Trophoblast cell (in vitro differentiated cells and primary cell): ENCODE measurements at regions not wholly inside any gene's neighbourhood (a gene's known extent, or its start where the extent isn't known, plus 50 kb on each side); places are given as distances from the start of the nearest gene placed in this dataset.
A peak's percentile ranks its signal among the peaks of the same experiment; 100 is the strongest.
"Not testable (repeated sequence)": the region's sequence is repeated elsewhere in the genome, so short reads cannot be mapped to it uniquely, and the experiment has no call there.

ENCODE experiments used
- DNase-seq, 2 donors: peaks; one replicate each; pipeline ENCODE4 v3.0.0-alpha.2; 2016
- H2AFZ ChIP-seq: 2 replicates; pipeline ENCODE4 v1.6.1; 2013; ENCODE audit warnings: low read length, moderate library complexity, mild to moderate bottlenecking; ENCODE audit not compliant: insufficient read depth, poor library complexity
- H2AK5ac ChIP-seq: 2 replicates; pipeline ENCODE4 v1.6.1; 2013; ENCODE audit warnings: mild to moderate bottlenecking, low read length
- H2BK120ac ChIP-seq: 2 replicates; pipeline ENCODE4 v1.6.1; 2013; ENCODE audit warnings: low read length, mild to moderate bottlenecking, moderate library complexity; ENCODE audit not compliant: insufficient read depth, poor library complexity
- H2BK12ac ChIP-seq: 2 replicates; pipeline ENCODE4 v1.6.1; 2013; ENCODE audit warnings: mild to moderate bottlenecking, low read length, moderate library complexity
- H2BK5ac ChIP-seq: 2 replicates; pipeline ENCODE4 v1.6.1; 2013; ENCODE audit warnings: low read length, low read depth, moderate library complexity, mild to moderate bottlenecking; ENCODE audit not compliant: poor library complexity
- H3K14ac ChIP-seq: 2 replicates; pipeline ENCODE4 v1.6.1; 2013; ENCODE audit warnings: mild to moderate bottlenecking, low read length
- H3K18ac ChIP-seq: 2 replicates; pipeline ENCODE4 v1.6.1; 2013; ENCODE audit warnings: mild to moderate bottlenecking, low read length
- H3K23ac ChIP-seq: 2 replicates; pipeline ENCODE4 v1.6.1; 2013; ENCODE audit warnings: low read length
- H3K27ac ChIP-seq: 2 replicates; pipeline ENCODE4 v1.5.1; 2013; ENCODE audit warnings: low read depth, mild to moderate bottlenecking, inconsistent platforms, low read length, moderate library complexity
- H3K27me3 ChIP-seq: 2 replicates; pipeline ENCODE4 v1.6.1; 2013; ENCODE audit warnings: inconsistent platforms, mild to moderate bottlenecking, low read length, moderate library complexity; ENCODE audit not compliant: insufficient read depth
- H3K36me3 ChIP-seq, 2 experiments: 1 replicate in 1 of 2; 2 replicates in 1 of 2; pipeline ENCODE4 v1.6.1; 2013; ENCODE audit warnings: low read length in 2 of 2, mild to moderate bottlenecking in 2 of 2, moderate library complexity in 1 of 2; ENCODE audit not compliant: insufficient read depth in 2 of 2, control insufficient read depth in 1 of 2
- H3K4ac ChIP-seq: 2 replicates; pipeline ENCODE4 v1.6.1; 2013; ENCODE audit warnings: low read depth, mild to moderate bottlenecking, low read length, moderate library complexity
- H3K4me1 ChIP-seq, 2 experiments: 1 replicate in 1 of 2; 2 replicates in 1 of 2; pipeline ENCODE4 v1.6.1; 2013; ENCODE audit warnings: low read length in 2 of 2, mild to moderate bottlenecking in 2 of 2, moderate library complexity in 1 of 2; ENCODE audit not compliant: insufficient read depth in 2 of 2, control insufficient read depth in 1 of 2
- H3K4me2 ChIP-seq: 2 replicates; pipeline ENCODE4 v1.6.1; 2013; ENCODE audit warnings: inconsistent platforms, mild to moderate bottlenecking, low read length, moderate library complexity
- H3K4me3 ChIP-seq: 2 replicates; pipeline ENCODE4 v1.5.1; 2013; ENCODE audit warnings: mild to moderate bottlenecking, low read depth, low read length, inconsistent platforms
- H3K79me1 ChIP-seq: one replicate; pipeline ENCODE4 v1.6.1; 2013; ENCODE audit warnings: low read length
- H3K79me2 ChIP-seq: 2 replicates; pipeline ENCODE4 v1.6.1; 2013; ENCODE audit warnings: low read length, mild to moderate bottlenecking; ENCODE audit not compliant: control insufficient read depth, insufficient read depth, poor library complexity
- H3K9ac ChIP-seq: 2 replicates; pipeline ENCODE4 v1.6.1; 2013; ENCODE audit warnings: mild to moderate bottlenecking, low read length
- H3K9me3 ChIP-seq: 2 replicates; pipeline ENCODE4 v1.6.1; 2013; ENCODE audit warnings: low read depth, mild to moderate bottlenecking, control low read depth, inconsistent platforms, low read length; ENCODE audit not compliant: insufficient read depth
- H4K12ac ChIP-seq: 2 replicates; pipeline ENCODE4 v1.6.1; 2013; ENCODE audit warnings: low read depth, mild to moderate bottlenecking, low read length, moderate library complexity
- H4K8ac ChIP-seq: 2 replicates; pipeline ENCODE4 v1.6.1; 2013; ENCODE audit warnings: low read depth, mild to moderate bottlenecking, low read length, moderate library complexity
- H4K91ac ChIP-seq: one replicate; pipeline ENCODE4 v1.6.1; 2013; ENCODE audit warnings: low read depth, mild to moderate bottlenecking, low read length, moderate library complexity
- WGBS: extraction: QIAGEN DNeasy Blood & Tissue Kit; methylation state at CpG from one replicate; pipeline ENCODE4 v1.1.7; 2013; ENCODE audit warnings: missing lambda C conversion rate; ENCODE audit not compliant: insufficient read length, insufficient coverage; ENCODE audit errors: extremely low coverage; 5-methylcytosine and 5-hydroxymethylcytosine counted together

- not testable (repeated sequence) for H3K23ac ChIP-seq, H3K36me3 ChIP-seq, H2BK120ac ChIP-seq, DNase-seq, H3K79me1 ChIP-seq, H4K12ac ChIP-seq, H3K18ac ChIP-seq, H2AK5ac ChIP-seq, H3K4me3 ChIP-seq, H2AFZ ChIP-seq, H3K27ac ChIP-seq, H3K9ac ChIP-seq, H3K27me3 ChIP-seq, H3K4me2 ChIP-seq, H3K9me3 ChIP-seq, H4K8ac ChIP-seq, H3K4me1 ChIP-seq, H2BK5ac ChIP-seq, H4K91ac ChIP-seq, H3K14ac ChIP-seq, H3K4ac ChIP-seq, H2BK12ac ChIP-seq, H3K79me2 ChIP-seq
- WGBS, result no CpG with 5 or more reads among the region's 1 CpG
Observed at GRCh38 chr5:34296759-34297158, 253.7 kb upstream of the C1QTNF3 start.

DNA sequence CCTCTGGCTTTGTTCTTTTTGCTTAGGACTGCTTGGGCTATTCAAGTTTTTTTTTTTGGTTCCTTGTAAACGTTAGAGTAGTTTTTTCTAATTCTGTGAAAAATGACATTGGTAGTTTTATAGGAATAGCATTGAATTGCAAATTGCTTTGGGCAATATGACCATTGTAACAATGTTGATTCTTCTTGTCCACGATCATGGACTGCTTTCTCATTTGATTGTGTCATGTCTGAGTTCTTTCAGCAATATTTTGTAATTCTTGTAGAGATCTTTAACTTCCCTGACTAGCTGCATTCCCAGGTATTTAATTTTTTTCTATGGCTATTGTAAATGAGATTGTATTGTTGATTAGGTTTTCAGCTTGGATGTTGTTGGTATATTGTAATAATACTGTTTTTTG lies 286.2 kb upstream of the C1QTNF3 start:
- H2BK120ac ChIP-seq, H2BK5ac ChIP-seq, H4K12ac ChIP-seq, H3K4me1 ChIP-seq, H3K27ac ChIP-seq, H2AFZ ChIP-seq, H3K9me3 ChIP-seq, H3K14ac ChIP-seq, H3K23ac ChIP-seq, H4K8ac ChIP-seq, H4K91ac ChIP-seq, H3K9ac ChIP-seq, H2AK5ac ChIP-seq, H2BK12ac ChIP-seq, H3K18ac ChIP-seq, H3K4me3 ChIP-seq, H3K4ac ChIP-seq, H3K36me3 ChIP-seq, H3K27me3 ChIP-seq, H3K4me2 ChIP-seq, H3K79me2 ChIP-seq, H3K79me1 ChIP-seq: not testable (repeated sequence)
- DNase-seq, result peak in 1 of 2 donors; percentile 54
- no CpG with 5 or more reads among the region's 2 CpGs for WGBS

DNA sequence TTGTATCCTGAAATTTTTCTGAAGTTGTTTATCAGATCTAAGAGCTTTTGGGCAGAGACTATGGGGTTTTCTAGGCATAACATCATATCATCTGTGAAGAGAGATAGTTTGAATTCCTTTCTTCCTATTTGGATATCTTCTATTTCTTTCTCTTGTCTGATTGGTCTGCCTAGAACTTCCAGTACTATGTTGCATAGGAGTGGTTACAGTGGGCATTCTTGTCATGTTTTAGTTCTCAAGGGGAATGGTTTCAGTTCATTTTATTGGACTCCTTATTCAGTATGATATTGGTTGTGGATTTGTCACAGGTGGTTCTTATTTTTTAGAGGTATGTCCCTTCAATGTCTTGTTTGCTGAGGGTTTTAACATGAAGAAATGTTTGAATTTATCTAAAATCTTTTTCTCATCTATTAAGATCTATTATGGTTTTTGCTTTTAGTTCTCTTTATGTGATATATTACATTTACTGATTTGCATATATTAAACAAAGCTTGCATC lies 286.6 kb upstream of the C1QTNF3 start:
- not testable (repeated sequence) for H3K36me3 ChIP-seq, H4K91ac ChIP-seq, H2BK120ac ChIP-seq, H2AK5ac ChIP-seq, H3K4ac ChIP-seq, H3K9ac ChIP-seq, H3K9me3 ChIP-seq, H3K27me3 ChIP-seq, H2BK12ac ChIP-seq, H3K18ac ChIP-seq, H2BK5ac ChIP-seq, H2AFZ ChIP-seq, H3K23ac ChIP-seq, H3K79me2 ChIP-seq, H4K12ac ChIP-seq, H3K79me1 ChIP-seq, H3K27ac ChIP-seq, H3K4me1 ChIP-seq, H3K4me2 ChIP-seq, H3K14ac ChIP-seq, H3K4me3 ChIP-seq, H4K8ac ChIP-seq
- DNase-seq, result peak in 1 of 2 donors; percentile 13

GRCh38 chr5:34331928-34332454 lies 289.0 kb upstream of the C1QTNF3 start:
- not testable (repeated sequence) for H4K91ac ChIP-seq, H2BK120ac ChIP-seq, H3K79me1 ChIP-seq, H3K4ac ChIP-seq, H3K79me2 ChIP-seq, H3K27me3 ChIP-seq, H3K36me3 ChIP-seq, H4K12ac ChIP-seq, H2BK12ac ChIP-seq, H3K23ac ChIP-seq, H2BK5ac ChIP-seq, H3K18ac ChIP-seq, H3K9ac ChIP-seq, DNase-seq, H3K14ac ChIP-seq, H4K8ac ChIP-seq, H2AK5ac ChIP-seq, H3K4me3 ChIP-seq, H3K9me3 ChIP-seq, H3K27ac ChIP-seq, H3K4me2 ChIP-seq, H3K4me1 ChIP-seq, H2AFZ ChIP-seq
